B cell (primary cell): ENCODE measurements at regions not wholly inside any gene's neighbourhood (a gene's known extent, or its start where the extent isn't known, plus 50 kb on each side); places are given as distances from the start of the nearest gene placed in this dataset.

Experiments used
- ATAC-seq: fragments of 200-7000 bp; cut with Tn5 transposase; one replicate; pipeline ENCODE4 v1.10.0; 2021; ENCODE audit warnings: low read depth, mild to moderate bottlenecking, moderate number of reproducible peaks, moderate library complexity
- CTCF ChIA-PET: fragments of 350-600 bp; sonication (Branson Sonifier 250); formaldehyde crosslinking; loops from one replicate; lab custom pipeline; 2021; ENCODE audit warnings: antibody characterized with exemption, inconsistent platforms; lab: Charles Lee
- POLR2A ChIA-PET: fragments of 350-600 bp; sonication (Branson Sonifier 250); formaldehyde crosslinking; loops from one replicate; lab custom pipeline; 2021; ENCODE audit warnings: antibody characterized with exemption; lab: Charles Lee
- DNase-seq: peaks from one replicate; pipeline ENCODE4 v3.0.0; 2013
- H2AFZ ChIP-seq: 2 replicates; pipeline ENCODE4 v1.6.1; 2012; ENCODE audit warnings: mild to moderate bottlenecking, low read depth, low read length; ENCODE audit not compliant: insufficient read depth, poor library complexity, severe bottlenecking
- H3K27ac ChIP-seq, 2 donors: 1 replicate in 1 of 2; 2 replicates in 1 of 2; pipeline ENCODE4 v1.5.1; 2012 to 2013; ENCODE audit warnings: low read length in 2 of 2, mild to moderate bottlenecking in 2 of 2, moderate library complexity in 1 of 2
- H3K27me3 ChIP-seq, 4 experiments: fragments of 200-600 bp in 1 of 4; sonication (generic) in 1 of 4; replicated peaks in 1 of 4; 1 replicate in 2 of 4; 2 replicates in 2 of 4; pipeline versions ENCODE4 v1.6.1 to v1.7.0; 2013 to 2016; ENCODE audit warnings: low read length in 3 of 4, mild to moderate bottlenecking in 2 of 4, mixed read lengths in 1 of 4, moderate library complexity in 1 of 4; ENCODE audit not compliant: insufficient read depth in 4 of 4, control insufficient read depth in 3 of 4; ENCODE audit errors: control extremely low read depth in 1 of 4
- H3K36me3 ChIP-seq, 2 experiments: replicated peaks in 1 of 2; 1 replicate in 1 of 2; 2 replicates in 1 of 2; pipeline versions ENCODE4 v1.6.1 to v1.7.1; 2013; ENCODE audit warnings: low read length in 1 of 2; ENCODE audit not compliant: insufficient read depth in 2 of 2, control insufficient read depth in 1 of 2; ENCODE audit errors: control extremely low read depth in 1 of 2, extremely low read depth in 1 of 2
- H3K4me1 ChIP-seq, 2 donors: fragments of 200-600 bp in 1 of 2; sonication (generic) in 1 of 2; 1 replicate in 1 of 2; 2 replicates in 1 of 2; pipeline versions ENCODE4 v1.5.1 to v1.6.1; 2013 to 2017; ENCODE audit warnings: low read length in 2 of 2; ENCODE audit not compliant: control insufficient read depth in 2 of 2, insufficient read depth in 2 of 2
- H3K4me2 ChIP-seq: replicated peaks from 2 replicates; pipeline ENCODE3; 2012; ENCODE audit warnings: mild to moderate bottlenecking, low read depth, low read length; ENCODE audit not compliant: poor library complexity, severe bottlenecking
- H3K4me3 ChIP-seq, 5 experiments: fragments of 200-600 bp in 1 of 5; sonication (generic) in 1 of 5; 1 replicate in 3 of 5; 2 replicates in 2 of 5; pipeline versions ENCODE4 v1.5.1 to v1.7.0; 2011 to 2016; ENCODE audit warnings: low read length in 4 of 5, mild to moderate bottlenecking in 4 of 5, low read depth in 2 of 5, control low read depth in 1 of 5, moderate library complexity in 1 of 5; ENCODE audit not compliant: insufficient read depth in 1 of 5; ENCODE audit errors: control extremely low read depth in 1 of 5, extremely low read depth in 1 of 5
- H3K79me2 ChIP-seq: fragments of 200-600 bp; sonication (generic); one replicate; pipeline ENCODE4 v1.6.0; 2016; ENCODE audit warnings: low read length; ENCODE audit not compliant: control insufficient read depth, insufficient read depth
- H3K9ac ChIP-seq: fragments of 200-600 bp; sonication (generic); 2 replicates; pipeline ENCODE4 v1.6.1; 2017; ENCODE audit warnings: mild to moderate bottlenecking, low read length, moderate library complexity
- H3K9me3 ChIP-seq, 3 donors: one replicate each; pipeline versions ENCODE4 v1.6.1 to v1.7.1; 2013; ENCODE audit warnings: low read length in 2 of 3; ENCODE audit not compliant: control insufficient read depth in 2 of 3, insufficient read depth in 1 of 3; ENCODE audit errors: control extremely low read depth in 1 of 3
- H4K20me1 ChIP-seq: 2 replicates; pipeline ENCODE4 v1.6.0; 2012; ENCODE audit warnings: mild to moderate bottlenecking, low read length; ENCODE audit not compliant: insufficient read depth, control insufficient read depth, poor library complexity, severe bottlenecking
- H3K27ac Mint-ChIP-seq: one replicate; pipeline ENCODE4 v1.8.0; 2021; ENCODE audit warnings: mixed read lengths
- H3K27me3 Mint-ChIP-seq: one replicate; pipeline ENCODE4 v1.8.0; 2021; ENCODE audit warnings: mixed read lengths
- H3K4me1 Mint-ChIP-seq: one replicate; pipeline ENCODE4 v1.8.0; 2021; ENCODE audit warnings: mixed read lengths
- H3K4me3 Mint-ChIP-seq: one replicate; pipeline ENCODE4 v1.8.0; 2021; ENCODE audit warnings: mixed read lengths
- H3K9me3 Mint-ChIP-seq: one replicate; pipeline ENCODE4 v1.8.0; 2022; ENCODE audit warnings: mixed read lengths; ENCODE audit not compliant: insufficient read depth
- CTCF ChIP-seq: fragments of 200-600 bp; IDR thresholded peaks from one replicate; pipeline ENCODE4 v1.8.0; 2022; ENCODE audit warnings: antibody characterized with exemption, mild to moderate bottlenecking
- EZH2 ChIP-seq: IDR thresholded peaks from 2 replicates; pipeline ENCODE4 v1.6.1; 2012; ENCODE audit warnings: borderline replicate concordance, low read depth, mild to moderate bottlenecking, moderate library complexity, low read length; ENCODE audit not compliant: insufficient read depth, poor library complexity, severe bottlenecking
- WGBS: methylation state at CpG from one replicate; pipeline ENCODE4 v1.1.5; 2013; ENCODE audit warnings: missing lambda C conversion rate; ENCODE audit not compliant: insufficient coverage; 5-methylcytosine and 5-hydroxymethylcytosine counted together
- intact Hi-C: fragments of 100-400 bp; cut with micrococcal nuclease; formaldehyde crosslinking; loops from one replicate; pipeline ENCODE4 v1.10.0; 2022

- Histone ChIP-seq H4K20me1 (no peaks in the 10 kb centered on the region), H3K27ac (no peak overlapping the region), H3K79me2 (no peaks in the 10 kb centered on the region), H3K36me3 (no peaks in the 10 kb centered on the region), H3K4me2 (no peak overlapping the region), H3K9me3 (no peaks in the 10 kb centered on the region), H3K4me3 (no peak overlapping the region), H2AFZ (no peak overlapping the region), H3K4me1 (no peaks in the 10 kb centered on the region), H3K27me3 (no peaks in the 10 kb centered on the region), H3K9ac (no peak overlapping the region)
- Mint-ChIP-seq H3K4me3 (no peak overlapping the region), H3K27ac (no peak overlapping the region), H3K9me3 (peaks cover 3% of the 10 kb centered on the region), H3K27me3 (no peaks in the 10 kb centered on the region), H3K4me1 (peaks cover 4% of the 10 kb centered on the region)
- intact Hi-C loops = no loop called here
- TF ChIP-seq EZH2 = no peak
- no peak for TF ChIP-seq CTCF
- ATAC-seq (no peak), DNase-seq (no peak)
- CTCF ChIA-PET = no interaction called here
- POLR2A ChIA-PET = no interaction called here
These were observed 248.5 kb upstream of the FBXO33 start for GRCh38 chr14:39680777-39681176.

- Histone ChIP-seq H2AFZ (no peak overlapping the region), H3K9me3 (no peaks in the 10 kb centered on the region), H3K27me3 (no peaks in the 10 kb centered on the region), H3K79me2 (no peaks in the 10 kb centered on the region), H4K20me1 (no peaks in the 10 kb centered on the region), H3K27ac (no peak overlapping the region), H3K4me2 (no peak overlapping the region), H3K4me1 (no peaks in the 10 kb centered on the region), H3K36me3 (no peaks in the 10 kb centered on the region), H3K4me3 (no peak overlapping the region), H3K9ac (no peak overlapping the region)
- ATAC-seq (no peak), DNase-seq (no peak)
- no peaks in the 10 kb centered on the region for H3K4me1 Mint-ChIP-seq
- TF ChIP-seq EZH2 (no peak), CTCF (no peak)
- CTCF ChIA-PET = no interaction called here
- no peak overlapping the region for H3K4me3 Mint-ChIP-seq
- H3K27ac Mint-ChIP-seq = no peak overlapping the region
- H3K9me3 Mint-ChIP-seq = peaks cover 2% of the 10 kb centered on the region
- no CpG with 5 or more reads among the region's 3 CpGs for WGBS
- no peaks in the 10 kb centered on the region for H3K27me3 Mint-ChIP-seq
- intact Hi-C loops = no loop called here
- POLR2A ChIA-PET = no interaction called here
These were observed 241.5 kb upstream of the FBXO33 start for GRCh38 chr14:39673734-39674133.
